WTC11 (cell line): ENCODE measurements at regions not wholly inside any gene's neighbourhood (a gene's known extent, or its start where the extent isn't known, plus 50 kb on each side); places are given as distances from the start of the nearest gene placed in this dataset.
"Not testable (repeated sequence)": the region's sequence is repeated elsewhere in the genome, so short reads cannot be mapped to it uniquely, and the experiment has no call there.

Experiments used
- ATAC-seq: fragments of 200-7000 bp; cut with Tn5 transposase; 2 replicates; pipeline ENCODE4 v1.10.0; 2021; ENCODE audit warnings: mild to moderate bottlenecking, moderate library complexity
- CTCF ChIA-PET: fragments of 300-600 bp; sonication (Branson Sonifier 250); formaldehyde crosslinking; loops from one replicate; lab custom pipeline; 2021; ENCODE audit warnings: antibody characterized with exemption; lab: Charles Lee
- POLR2A ChIA-PET: fragments of 350-600 bp; sonication (Branson Sonifier 250); formaldehyde crosslinking; loops from one replicate; lab custom pipeline; 2021; ENCODE audit warnings: antibody characterized with exemption; lab: Charles Lee
- DNase-seq: peaks from one replicate; pipeline ENCODE4 v3.0.0; 2021; ENCODE audit warnings: low spot score
- H3K27ac Mint-ChIP-seq: 2 replicates; pipeline ENCODE4 v1.8.0; 2021; ENCODE audit warnings: mixed read lengths
- H3K27me3 Mint-ChIP-seq: 2 replicates; pipeline ENCODE4 v1.8.0; 2021; ENCODE audit warnings: low read depth, mild to moderate bottlenecking, moderate library complexity, mixed read lengths
- H3K36me3 Mint-ChIP-seq: 2 replicates; pipeline ENCODE4 v1.8.0; 2021; ENCODE audit warnings: mixed read lengths
- H3K4me1 Mint-ChIP-seq: 2 replicates; pipeline ENCODE4 v1.8.0; 2022; ENCODE audit warnings: mixed read lengths
- H3K4me3 Mint-ChIP-seq: 2 replicates; pipeline ENCODE4 v1.8.0; 2021; ENCODE audit warnings: mild to moderate bottlenecking, moderate library complexity, mixed read lengths
- H3K9me3 Mint-ChIP-seq: 2 replicates; pipeline ENCODE4 v1.8.0; 2021; ENCODE audit warnings: mixed read lengths
- CREB1 ChIP-seq: sonication (generic); formaldehyde crosslinking; IDR thresholded peaks from 2 replicates; pipeline ENCODE4 v1.8.0; 2023; ENCODE audit warnings: mild to moderate bottlenecking, missing genetic modification reagents
- FOXJ3 ChIP-seq: sonication (generic); formaldehyde crosslinking; IDR thresholded peaks from 2 replicates; pipeline ENCODE4 v1.9.0; 2021; ENCODE audit warnings: missing genetic modification reagents, mild to moderate bottlenecking, borderline replicate concordance
- FOXP1 ChIP-seq: sonication (generic); formaldehyde crosslinking; IDR thresholded peaks from 2 replicates; pipeline ENCODE4 v1.8.0; 2022; ENCODE audit warnings: missing genetic modification reagents, mild to moderate bottlenecking, moderate library complexity, borderline replicate concordance
- HMGA2 ChIP-seq: fragments of 250-450 bp; sonication (Bioruptor Pico); IDR thresholded peaks from 2 replicates; pipeline ENCODE4 v1.4.0; 2021; ENCODE audit warnings: mild to moderate bottlenecking, moderate library complexity
- NFATC4 ChIP-seq: fragments of 250-450 bp; sonication (Bioruptor Pico); IDR thresholded peaks from 2 replicates; pipeline ENCODE4 v1.9.0; 2021; ENCODE audit warnings: mild to moderate bottlenecking
- NFE2L1 ChIP-seq: sonication (generic); formaldehyde crosslinking; IDR thresholded peaks from 2 replicates; pipeline ENCODE4 v1.8.1; 2023; ENCODE audit warnings: missing genetic modification reagents
- TEAD4 ChIP-seq: sonication (generic); formaldehyde crosslinking; IDR thresholded peaks from 2 replicates; pipeline ENCODE4 v1.8.0; 2022; ENCODE audit warnings: mild to moderate bottlenecking, missing genetic modification reagents
- ZNF121 ChIP-seq: sonication (generic); formaldehyde crosslinking; IDR thresholded peaks from 2 replicates; pipeline ENCODE4 v1.8.0; 2023; ENCODE audit warnings: missing genetic modification reagents
- TF ChIP-seq, protein P1 (sequence below): sonication (generic); formaldehyde crosslinking; IDR thresholded peaks from 2 replicates; pipeline ENCODE4 v1.8.0; 2022; ENCODE audit warnings: mild to moderate bottlenecking, missing genetic modification reagents
- TF ChIP-seq, protein P2 (sequence below): fragments of 250-450 bp; sonication (Bioruptor Pico); IDR thresholded peaks from 2 replicates; pipeline ENCODE4 v1.9.0; 2021; ENCODE audit warnings: mild to moderate bottlenecking
- TF ChIP-seq, protein P3 (sequence below): fragments of 250-450 bp; sonication (Bioruptor Pico); IDR thresholded peaks from 2 replicates; pipeline ENCODE4 v1.9.0; 2021; ENCODE audit warnings: moderate library complexity, mild to moderate bottlenecking, inconsistent platforms, borderline replicate concordance
- TF ChIP-seq, protein P4 (sequence below): sonication (generic); formaldehyde crosslinking; IDR thresholded peaks from 2 replicates; pipeline ENCODE4 v1.8.0; 2023; ENCODE audit warnings: missing genetic modification reagents
- TF ChIP-seq, protein P5 (sequence below): sonication (generic); formaldehyde crosslinking; IDR thresholded peaks from 2 replicates; pipeline ENCODE4 v1.8.1; 2022; ENCODE audit warnings: mild to moderate bottlenecking, missing genetic modification reagents, moderate library complexity, borderline replicate concordance
- TF ChIP-seq, protein P6 (sequence below): sonication (generic); formaldehyde crosslinking; conservative IDR thresholded peaks from 2 replicates; pipeline ENCODE4 v1.8.1; 2023; ENCODE audit warnings: mild to moderate bottlenecking, low read depth, missing genetic modification reagents, moderate library complexity

DNA sequence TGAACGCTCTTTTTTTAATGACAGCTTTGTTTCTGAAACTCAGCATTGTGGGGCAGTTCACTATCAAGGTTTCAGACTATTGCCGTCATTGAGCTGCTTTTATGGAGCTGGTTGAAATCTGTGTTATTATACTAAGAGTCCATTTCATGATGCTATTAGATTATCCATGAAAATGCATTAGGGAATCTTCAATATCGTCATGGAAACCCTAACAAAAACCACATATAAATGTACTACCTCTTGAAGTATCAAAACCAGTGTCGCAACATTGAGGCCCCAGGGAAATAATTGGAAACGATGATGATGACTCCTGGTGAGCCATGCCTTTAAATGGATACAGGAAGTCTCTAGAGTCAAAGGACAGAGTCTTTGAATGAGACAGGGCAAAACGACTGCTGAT lies 231.6 kb upstream of the CPHXL start:
- H3K9me3 Mint-ChIP-seq, result peaks cover 58% of the 10 kb centered on the region
- TF ChIP-seq ZNF121 (CRISPR knock-in tag) (no peak), FOXP1 (CRISPR knock-in tag) (no peak)
- TF ChIP-seq, protein P1, sequence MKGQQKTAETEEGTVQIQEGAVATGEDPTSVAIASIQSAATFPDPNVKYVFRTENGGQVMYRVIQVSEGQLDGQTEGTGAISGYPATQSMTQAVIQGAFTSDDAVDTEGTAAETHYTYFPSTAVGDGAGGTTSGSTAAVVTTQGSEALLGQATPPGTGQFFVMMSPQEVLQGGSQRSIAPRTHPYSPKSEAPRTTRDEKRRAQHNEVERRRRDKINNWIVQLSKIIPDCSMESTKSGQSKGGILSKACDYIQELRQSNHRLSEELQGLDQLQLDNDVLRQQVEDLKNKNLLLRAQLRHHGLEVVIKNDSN (CRISPR knock-in tag), result no peak
- H3K4me3 Mint-ChIP-seq, result no peak overlapping the region
- no peak for DNase-seq
- no peaks in the 10 kb centered on the region for H3K4me1 Mint-ChIP-seq
- H3K27me3 Mint-ChIP-seq, result peaks cover 8% of the 10 kb centered on the region; the same call in 1 of the 2 replicates
- peaks cover 7% of the 10 kb centered on the region; the same call in 1 of the 2 replicates for H3K36me3 Mint-ChIP-seq
- H3K27ac Mint-ChIP-seq, result no peak overlapping the region
- ChIA-PET POLR2A (no interaction called here), CTCF (no interaction called here)
- no peak for ATAC-seq

DNA sequence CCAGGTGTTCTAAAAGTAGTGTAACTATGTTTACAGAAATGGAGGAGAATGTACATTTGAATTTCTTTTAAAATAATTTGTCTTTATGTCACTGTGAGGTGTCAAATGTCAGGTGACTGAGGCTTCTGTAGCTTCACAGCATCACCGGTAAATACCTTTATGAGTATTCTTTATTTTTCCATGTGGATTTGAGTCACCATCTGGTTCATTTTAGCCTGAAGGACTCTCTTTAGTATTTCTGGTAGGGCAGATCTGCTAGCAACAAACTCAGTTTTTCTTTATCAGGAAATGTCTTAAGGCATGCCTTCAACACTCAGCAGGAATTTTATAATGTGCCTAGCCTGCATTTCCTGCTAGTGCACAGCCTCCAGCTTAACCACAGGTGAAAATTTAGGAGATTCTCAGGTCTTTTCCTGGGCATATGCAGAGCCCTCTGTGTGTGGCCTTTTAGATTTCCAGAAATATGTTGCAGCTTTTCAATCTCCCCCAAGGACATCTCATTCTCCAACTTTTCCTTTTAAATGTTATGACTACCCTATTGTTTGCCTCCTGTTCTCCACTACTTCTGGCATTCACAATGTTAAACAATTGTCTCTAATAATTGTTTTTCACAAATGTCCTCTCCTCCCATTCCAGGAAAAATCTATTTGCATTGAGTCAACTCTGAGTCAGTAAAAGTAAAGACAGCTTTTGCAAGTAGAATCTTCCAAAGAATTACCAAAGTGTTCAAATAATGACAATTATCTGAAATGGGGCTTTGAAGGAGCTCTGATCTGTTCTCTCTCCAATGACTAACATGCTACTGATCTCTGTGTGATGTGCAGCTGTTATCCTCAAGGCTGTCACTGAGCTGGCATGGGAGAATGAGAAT lies 239.4 kb upstream of the CPHXL start:
- ATAC-seq (no peak), DNase-seq (no peak)
- Mint-ChIP-seq H3K4me1 (peaks cover 8% of the 10 kb centered on the region), H3K27ac (no peak overlapping the region), H3K36me3 (peaks cover 12% of the 10 kb centered on the region; the same call in 1 of the 2 replicates), H3K27me3 (peaks cover 20% of the 10 kb centered on the region), H3K4me3 (no peak overlapping the region), H3K9me3 (peaks cover 52% of the 10 kb centered on the region)
- ChIA-PET POLR2A (no interaction called here), CTCF (no interaction called here)
- TF ChIP-seq, protein P2, sequence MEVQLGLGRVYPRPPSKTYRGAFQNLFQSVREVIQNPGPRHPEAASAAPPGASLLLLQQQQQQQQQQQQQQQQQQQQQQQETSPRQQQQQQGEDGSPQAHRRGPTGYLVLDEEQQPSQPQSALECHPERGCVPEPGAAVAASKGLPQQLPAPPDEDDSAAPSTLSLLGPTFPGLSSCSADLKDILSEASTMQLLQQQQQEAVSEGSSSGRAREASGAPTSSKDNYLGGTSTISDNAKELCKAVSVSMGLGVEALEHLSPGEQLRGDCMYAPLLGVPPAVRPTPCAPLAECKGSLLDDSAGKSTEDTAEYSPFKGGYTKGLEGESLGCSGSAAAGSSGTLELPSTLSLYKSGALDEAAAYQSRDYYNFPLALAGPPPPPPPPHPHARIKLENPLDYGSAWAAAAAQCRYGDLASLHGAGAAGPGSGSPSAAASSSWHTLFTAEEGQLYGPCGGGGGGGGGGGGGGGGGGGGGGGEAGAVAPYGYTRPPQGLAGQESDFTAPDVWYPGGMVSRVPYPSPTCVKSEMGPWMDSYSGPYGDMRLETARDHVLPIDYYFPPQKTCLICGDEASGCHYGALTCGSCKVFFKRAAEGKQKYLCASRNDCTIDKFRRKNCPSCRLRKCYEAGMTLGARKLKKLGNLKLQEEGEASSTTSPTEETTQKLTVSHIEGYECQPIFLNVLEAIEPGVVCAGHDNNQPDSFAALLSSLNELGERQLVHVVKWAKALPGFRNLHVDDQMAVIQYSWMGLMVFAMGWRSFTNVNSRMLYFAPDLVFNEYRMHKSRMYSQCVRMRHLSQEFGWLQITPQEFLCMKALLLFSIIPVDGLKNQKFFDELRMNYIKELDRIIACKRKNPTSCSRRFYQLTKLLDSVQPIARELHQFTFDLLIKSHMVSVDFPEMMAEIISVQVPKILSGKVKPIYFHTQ (CRISPR knock-in tag), result no peak
- TF ChIP-seq, protein P3, sequence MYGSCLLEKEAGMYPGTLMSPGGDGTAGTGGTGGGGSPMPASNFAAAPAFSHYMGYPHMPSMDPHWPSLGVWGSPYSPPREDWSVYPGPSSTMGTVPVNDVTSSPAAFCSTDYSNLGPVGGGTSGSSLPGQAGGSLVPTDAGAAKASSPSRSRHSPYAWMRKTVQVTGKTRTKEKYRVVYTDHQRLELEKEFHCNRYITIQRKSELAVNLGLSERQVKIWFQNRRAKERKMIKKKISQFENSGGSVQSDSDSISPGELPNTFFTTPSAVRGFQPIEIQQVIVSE (CRISPR knock-in tag), result no peak
- TF ChIP-seq NFATC4, result no peak
- TF ChIP-seq, protein P4, sequence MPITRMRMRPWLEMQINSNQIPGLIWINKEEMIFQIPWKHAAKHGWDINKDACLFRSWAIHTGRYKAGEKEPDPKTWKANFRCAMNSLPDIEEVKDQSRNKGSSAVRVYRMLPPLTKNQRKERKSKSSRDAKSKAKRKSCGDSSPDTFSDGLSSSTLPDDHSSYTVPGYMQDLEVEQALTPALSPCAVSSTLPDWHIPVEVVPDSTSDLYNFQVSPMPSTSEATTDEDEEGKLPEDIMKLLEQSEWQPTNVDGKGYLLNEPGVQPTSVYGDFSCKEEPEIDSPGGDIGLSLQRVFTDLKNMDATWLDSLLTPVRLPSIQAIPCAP, result no peak
- TF ChIP-seq, protein P5, sequence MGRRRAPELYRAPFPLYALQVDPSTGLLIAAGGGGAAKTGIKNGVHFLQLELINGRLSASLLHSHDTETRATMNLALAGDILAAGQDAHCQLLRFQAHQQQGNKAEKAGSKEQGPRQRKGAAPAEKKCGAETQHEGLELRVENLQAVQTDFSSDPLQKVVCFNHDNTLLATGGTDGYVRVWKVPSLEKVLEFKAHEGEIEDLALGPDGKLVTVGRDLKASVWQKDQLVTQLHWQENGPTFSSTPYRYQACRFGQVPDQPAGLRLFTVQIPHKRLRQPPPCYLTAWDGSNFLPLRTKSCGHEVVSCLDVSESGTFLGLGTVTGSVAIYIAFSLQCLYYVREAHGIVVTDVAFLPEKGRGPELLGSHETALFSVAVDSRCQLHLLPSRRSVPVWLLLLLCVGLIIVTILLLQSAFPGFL (CRISPR knock-in tag), result no peak
- no peak for TF ChIP-seq TEAD4
- TF ChIP-seq, protein P6, sequence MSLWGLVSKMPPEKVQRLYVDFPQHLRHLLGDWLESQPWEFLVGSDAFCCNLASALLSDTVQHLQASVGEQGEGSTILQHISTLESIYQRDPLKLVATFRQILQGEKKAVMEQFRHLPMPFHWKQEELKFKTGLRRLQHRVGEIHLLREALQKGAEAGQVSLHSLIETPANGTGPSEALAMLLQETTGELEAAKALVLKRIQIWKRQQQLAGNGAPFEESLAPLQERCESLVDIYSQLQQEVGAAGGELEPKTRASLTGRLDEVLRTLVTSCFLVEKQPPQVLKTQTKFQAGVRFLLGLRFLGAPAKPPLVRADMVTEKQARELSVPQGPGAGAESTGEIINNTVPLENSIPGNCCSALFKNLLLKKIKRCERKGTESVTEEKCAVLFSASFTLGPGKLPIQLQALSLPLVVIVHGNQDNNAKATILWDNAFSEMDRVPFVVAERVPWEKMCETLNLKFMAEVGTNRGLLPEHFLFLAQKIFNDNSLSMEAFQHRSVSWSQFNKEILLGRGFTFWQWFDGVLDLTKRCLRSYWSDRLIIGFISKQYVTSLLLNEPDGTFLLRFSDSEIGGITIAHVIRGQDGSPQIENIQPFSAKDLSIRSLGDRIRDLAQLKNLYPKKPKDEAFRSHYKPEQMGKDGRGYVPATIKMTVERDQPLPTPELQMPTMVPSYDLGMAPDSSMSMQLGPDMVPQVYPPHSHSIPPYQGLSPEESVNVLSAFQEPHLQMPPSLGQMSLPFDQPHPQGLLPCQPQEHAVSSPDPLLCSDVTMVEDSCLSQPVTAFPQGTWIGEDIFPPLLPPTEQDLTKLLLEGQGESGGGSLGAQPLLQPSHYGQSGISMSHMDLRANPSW (CRISPR knock-in tag), result no peak
- no peak for TF ChIP-seq NFE2L1 (CRISPR knock-in tag)
- TF ChIP-seq FOXJ3 (CRISPR knock-in tag), result no peak
- no peak for TF ChIP-seq CREB1 (CRISPR knock-in tag)
- no peak for TF ChIP-seq HMGA2

DNA sequence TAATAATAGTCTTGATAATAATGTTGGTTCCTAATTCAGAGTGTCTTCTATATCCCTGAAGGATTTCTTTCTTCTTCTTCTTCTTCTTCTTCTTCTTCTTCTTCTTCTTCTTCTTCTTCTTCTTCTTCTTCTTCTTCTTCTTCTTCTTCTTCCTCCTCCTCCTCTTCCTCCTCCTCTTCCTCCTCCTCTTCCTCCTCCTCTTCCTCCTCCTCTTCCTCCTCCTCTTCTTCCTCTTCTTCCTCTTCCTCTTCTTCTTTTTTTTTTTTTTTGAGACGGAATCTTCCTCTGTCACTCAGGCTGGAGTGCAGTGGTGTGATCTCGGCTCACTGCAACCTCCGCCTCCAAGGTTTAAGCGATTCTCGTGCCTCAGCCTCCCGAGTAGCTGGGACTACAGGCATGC lies 242.8 kb upstream of the CPHXL start:
- POLR2A ChIA-PET, ATAC-seq, DNase-seq, H3K4me3 Mint-ChIP-seq, H3K4me1 Mint-ChIP-seq, CTCF ChIA-PET, H3K27ac Mint-ChIP-seq: not testable (repeated sequence)
- H3K36me3 Mint-ChIP-seq, result peaks cover 11% of the 10 kb centered on the region
- H3K27me3 Mint-ChIP-seq, result peaks cover 30% of the 10 kb centered on the region
- H3K9me3 Mint-ChIP-seq, result peaks cover 45% of the 10 kb centered on the region
